Ovary (tissue), 3 donors: ENCODE measurements at regions not wholly inside any gene's neighbourhood (a gene's known extent, or its start where the extent isn't known, plus 50 kb on each side); places are given as distances from the start of the nearest gene placed in this dataset.

Experiments
- CTCF ChIP-seq, 3 donors: fragments of 450-650 bp in 2 of 3; fragments of 200-600 bp in 1 of 3; IDR thresholded peaks; one replicate each; pipeline versions ENCODE4 v1.5.1 to v1.8.0; 2016 to 2022; ENCODE audit warnings: antibody characterized with exemption in 3 of 3, mild to moderate bottlenecking in 1 of 3
- POLR2A ChIP-seq: fragments of 450-650 bp; IDR thresholded peaks from one replicate; pipeline ENCODE4 v1.6.1; 2017; ENCODE audit warnings: antibody characterized with exemption, mild to moderate bottlenecking, moderate library complexity
- donor health status: DM: no; HTN: no; CAD: no.

DNA sequence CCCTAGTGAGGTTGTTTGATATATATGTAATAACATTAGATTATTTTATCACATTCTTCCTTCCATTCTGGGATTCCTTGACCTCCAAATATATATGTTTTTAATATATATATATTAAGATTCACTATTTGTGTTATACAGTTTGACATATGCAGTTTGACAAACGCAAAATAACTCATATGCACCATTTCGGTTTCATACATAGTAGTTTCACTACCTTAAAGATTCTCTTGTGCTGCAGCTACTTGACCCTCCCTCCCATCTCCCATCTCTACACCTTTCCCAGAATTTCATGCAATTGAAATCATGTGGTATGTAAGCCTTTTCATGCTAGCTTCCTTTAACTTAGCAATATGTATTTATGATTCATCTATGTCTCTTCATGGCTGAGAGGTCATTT lies 1244.4 kb downstream of the SORCS3 start:
- no peak for TF ChIP-seq POLR2A
- no peak for TF ChIP-seq CTCF (IDR thresholded peaks at IDR 0.05)
